Iris pigment epithelial cell (primary cell): ENCODE measurements at regions not wholly inside any gene's neighbourhood (a gene's known extent, or its start where the extent isn't known, plus 50 kb on each side); places are given as distances from the start of the nearest gene placed in this dataset.

ENCODE experiments used
- DNase-seq: peaks from one replicate; pipeline ENCODE4 v3.0.0-alpha.2; 2011; ENCODE audit warnings: low read depth

DNA sequence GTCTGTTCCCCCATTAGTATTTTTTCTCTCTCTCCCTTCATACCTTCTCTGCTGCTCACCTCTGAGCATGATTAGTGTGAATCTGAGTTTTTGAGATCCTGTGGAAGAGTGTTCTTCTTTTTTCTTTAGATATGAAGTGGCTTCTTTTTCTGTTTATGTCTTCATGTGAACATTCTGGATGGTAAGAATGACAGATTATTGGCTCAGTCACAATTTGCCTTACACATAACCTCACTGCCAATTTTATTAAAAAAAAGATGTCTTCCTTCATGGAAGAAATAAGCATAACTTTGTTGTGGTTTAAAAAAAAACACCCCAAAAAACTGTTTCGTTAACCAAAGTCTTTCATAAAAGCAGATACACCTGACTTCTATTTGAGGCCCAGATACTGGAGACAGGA, 539.1 kb downstream of the PLCL1 start:
- no peak for DNase-seq

DNA sequence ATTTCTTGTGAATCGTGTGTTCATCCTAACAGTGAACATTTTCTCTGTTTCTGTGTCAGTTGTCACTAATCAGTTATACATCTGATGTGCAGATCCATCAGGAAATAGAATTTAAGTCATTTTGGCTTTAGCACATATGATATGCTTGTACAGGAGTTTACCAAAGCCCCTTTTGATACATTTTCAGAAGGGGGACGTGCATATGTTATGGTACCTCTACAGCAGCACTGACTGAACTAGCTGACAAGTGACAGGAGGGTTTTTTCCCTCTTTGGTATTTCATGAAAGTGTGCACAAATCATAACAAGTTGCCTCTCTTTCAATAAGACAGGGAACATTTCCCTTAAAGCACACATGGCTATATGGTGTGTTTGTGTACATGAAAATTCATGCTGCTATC, 536.5 kb downstream of the PLCL1 start:
- no peak for DNase-seq

DNA sequence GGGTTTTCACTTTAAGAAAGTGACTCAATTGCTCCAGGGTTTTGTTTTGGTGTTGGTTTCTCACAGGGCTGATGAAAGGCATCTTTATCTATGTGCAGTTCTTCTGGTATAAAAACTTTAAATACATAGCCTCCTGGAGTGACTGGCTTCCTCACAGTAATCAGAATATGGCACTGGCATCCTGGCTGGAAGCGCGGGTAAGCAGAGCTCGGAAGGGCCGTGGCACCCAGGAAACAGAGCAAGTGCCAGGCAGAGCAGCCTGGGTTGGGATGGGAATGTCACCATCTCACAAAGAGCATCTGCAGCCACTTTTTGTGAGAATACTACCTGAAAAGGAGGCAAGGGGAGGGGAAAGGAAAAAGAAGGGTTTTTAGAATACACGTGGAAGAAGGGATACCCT, 534.7 kb downstream of the PLCL1 start:
- DNase-seq: no peak

DNA sequence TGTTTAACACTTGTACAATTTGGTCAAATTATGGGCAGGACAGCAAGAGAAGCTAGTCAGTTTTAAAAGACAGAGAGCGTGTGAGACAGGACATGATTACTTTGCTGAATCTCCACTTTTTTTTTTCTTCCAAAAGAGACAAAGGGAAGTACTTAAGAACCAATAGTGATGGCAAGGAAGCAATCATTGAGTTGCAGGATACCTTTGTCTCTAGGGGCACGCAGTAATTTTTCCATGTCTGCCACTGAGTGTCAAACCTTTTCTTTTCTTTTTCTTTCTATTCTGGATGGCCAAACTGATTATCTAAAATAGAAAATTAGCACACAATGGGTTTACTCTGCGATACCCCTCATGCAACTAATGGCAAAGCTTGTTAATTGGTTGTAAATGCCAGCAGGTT, 533.0 kb downstream of the PLCL1 start:
- DNase-seq: no peak

DNA sequence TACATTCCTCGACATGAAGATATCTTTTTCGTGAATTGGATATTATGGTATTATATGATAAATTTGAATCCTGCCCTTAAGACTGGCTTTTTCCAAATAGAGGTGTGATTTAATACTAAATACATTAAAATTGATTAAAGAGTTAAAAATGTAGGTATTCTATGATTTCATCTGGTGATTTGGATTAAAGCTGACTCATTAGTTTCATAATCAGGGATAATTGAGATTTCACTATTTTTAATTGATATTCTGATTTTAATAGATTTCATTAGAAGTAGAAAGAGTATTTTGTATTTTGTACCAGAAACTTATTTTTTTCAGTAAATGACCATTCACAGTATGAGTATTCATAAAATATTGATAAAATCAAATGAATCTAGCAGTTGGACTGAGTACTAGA, 524.1 kb downstream of the PLCL1 start:
- no peak for DNase-seq

DNA sequence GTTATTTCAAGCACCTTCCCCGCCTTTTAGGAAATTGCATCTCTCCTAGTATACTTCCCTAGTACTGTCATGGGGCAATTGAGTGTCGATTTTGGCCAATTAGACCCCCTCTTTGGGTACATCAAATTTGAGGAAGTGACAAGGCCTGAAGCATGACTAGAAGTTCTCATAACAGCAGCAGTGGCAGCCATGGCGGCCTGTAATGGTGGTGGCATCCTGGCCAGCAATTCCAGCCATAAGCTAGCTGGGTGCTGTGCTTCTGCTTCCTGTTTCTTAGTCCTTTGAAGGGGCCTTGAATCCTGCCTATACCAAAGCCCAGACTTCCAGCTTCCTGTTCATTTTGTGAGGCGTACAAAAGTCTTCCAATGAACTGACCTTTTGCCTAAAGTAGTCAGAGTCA, 523.1 kb downstream of the PLCL1 start:
- no peak for DNase-seq

DNA sequence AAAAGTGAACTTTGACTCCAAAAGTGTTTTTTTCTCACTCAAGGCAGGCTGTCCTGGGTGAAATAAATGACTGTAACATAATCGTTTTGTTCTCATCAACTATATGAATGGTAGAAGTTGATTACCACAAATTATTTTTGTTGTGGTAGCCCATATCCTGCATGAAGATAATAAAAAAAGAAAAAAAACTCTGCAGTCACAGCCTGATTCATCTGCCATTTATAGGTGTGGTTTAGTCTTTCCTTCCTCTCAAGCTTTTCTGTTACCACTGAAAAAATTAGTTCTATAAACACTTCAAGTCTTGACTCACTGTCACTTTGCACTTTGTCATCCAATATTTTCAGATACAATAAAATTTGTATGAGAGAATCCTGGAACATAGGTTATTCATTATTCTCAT, 522.0 kb downstream of the PLCL1 start:
- no peak for DNase-seq

DNA sequence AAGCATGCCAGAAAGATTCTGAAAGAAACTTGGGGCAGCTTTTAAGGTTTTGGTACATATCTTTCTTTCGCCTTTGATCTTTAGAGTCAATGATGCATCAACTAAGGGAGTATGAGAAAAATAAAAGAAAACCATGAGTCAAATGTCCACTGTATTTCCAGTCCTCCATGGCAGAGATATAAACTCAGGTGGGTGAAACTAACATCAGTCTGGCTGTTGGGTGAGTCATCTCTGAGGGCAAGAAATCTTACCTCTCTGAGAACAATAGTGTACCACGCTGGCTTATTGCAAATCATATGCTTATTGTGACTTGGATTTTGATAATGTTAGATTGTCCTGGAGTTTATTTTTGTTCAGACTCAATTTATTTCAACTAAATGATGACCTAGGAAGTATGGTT, 521.0 kb downstream of the PLCL1 start:
- no peak for DNase-seq

DNA sequence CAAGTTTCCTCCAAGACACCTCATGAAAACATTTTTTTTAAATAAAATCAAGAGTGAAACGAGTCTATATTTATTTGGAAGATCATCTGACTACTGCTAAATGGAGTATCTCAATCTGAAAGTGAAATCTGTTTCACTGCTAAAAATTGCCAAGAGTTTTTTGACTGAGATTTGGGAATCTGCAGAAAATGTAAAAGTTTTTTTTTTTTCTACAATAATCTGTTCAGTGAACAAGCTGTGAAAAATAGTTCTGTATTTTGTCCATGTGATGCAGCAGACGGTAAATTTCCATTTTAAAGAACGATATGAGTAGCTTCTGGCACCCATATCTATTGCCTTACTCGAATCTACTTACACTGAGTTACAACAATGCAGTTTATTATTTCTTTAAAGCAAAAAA, 519.7 kb downstream of the PLCL1 start:
- DNase-seq: no peak

DNA sequence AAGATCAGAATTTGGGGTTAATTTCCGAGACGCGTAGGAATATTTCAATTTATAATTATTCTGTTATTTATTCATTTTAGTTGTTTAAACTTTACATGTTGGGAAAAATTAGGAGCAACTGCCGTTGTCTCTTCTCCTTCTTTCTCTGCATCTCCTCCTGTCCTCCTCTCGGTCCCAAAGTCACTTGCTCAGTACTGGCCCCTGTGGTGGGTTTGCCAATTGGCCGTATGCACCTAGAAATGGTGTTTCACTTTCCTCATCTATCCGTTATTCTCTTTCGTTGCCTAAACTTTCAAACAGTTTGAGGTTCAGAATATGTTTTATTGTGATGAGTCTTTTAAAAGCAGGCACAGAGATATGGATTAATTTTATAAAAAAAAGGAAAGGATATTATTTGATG, 517.9 kb downstream of the PLCL1 start:
- no peak for DNase-seq

DNA sequence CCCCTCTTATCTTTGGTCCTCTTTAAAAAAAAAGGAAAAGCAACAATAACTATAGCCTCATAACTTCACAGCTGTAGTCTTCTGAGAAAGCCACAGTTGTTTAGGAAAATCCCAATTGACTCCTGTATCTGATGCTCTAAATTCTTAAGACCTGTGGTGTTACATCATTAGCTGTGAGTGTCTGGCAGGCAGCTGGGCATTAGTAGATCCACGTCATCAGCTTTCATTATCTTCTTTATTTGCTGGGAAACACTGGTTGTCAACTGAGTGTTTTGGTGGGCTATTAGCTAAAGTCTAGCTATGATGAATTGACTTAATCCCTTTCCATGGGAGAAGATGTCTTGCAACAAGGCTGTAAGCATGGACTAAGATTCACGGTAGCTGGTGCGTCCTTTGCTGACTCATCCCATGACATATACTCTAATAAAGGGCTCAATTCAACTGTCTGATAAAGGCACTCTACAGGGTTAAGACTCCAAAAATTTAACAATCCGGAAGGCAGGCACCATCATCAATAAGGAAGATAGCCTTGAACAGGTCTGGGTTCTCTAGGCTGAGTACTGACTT, 517.2 kb downstream of the PLCL1 start:
- DNase-seq: no peak

DNA sequence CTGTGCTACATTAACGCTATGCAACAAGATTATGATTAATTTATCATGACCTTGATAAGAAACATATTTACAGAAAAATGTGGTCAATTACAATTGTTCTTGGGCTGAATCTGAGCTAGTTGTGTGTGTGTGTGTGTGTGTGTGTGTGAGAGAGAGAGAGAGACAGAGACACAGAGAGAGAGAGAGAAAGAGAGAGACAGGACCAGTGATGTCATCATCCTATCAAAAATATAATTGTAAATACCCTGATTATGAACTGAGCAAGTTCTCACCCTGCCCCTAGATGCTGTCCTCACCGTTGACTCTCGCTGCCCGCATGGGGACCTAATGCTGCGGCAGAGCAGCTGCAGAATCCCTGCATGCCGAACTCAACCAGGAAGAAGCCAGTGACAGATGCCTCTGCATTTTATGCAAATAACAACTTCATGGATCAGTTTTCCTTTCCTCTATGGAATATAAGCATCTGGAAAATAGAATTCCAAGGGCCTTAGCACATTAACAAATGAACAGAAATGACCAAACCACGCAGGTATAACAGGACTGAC, 512.5 kb downstream of the PLCL1 start:
- no peak for DNase-seq

DNA sequence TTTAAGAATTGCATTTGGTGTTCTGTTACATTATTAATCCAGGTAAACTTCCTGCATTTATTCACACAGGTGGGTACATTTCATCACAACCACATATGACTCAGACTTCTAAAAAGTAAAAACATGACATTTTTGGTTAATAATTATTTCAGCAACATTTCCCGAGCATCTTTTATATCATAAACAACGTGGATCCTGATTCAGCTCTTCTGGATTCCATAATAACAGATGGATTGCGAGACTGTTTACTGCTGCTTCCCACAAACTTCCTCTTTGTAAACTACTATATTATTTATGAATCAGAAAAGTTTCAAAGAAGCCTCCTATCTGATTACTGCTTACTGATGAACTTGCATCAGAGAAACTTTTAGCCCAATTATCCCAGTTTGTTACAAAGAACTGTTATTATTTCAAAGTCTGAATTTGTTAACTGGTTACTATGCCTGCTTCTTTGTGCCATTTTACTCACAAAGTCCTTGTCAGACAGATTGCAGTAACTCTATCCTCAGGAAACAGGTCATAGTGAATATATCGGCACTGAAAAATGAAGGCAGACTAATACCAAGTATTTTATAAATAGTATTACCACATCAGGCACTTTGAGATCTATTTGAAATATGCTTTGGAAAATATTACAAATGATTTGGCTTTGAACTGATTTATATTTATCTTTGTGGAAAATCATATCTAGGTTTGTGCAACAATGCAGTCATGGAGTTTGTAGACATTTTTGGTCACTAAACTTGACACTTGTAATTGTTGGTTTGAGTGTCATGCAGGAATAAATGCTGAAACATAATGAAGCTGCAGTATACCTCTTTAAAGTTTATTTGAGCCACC, 511.6 kb downstream of the PLCL1 start:
- no peak for DNase-seq

DNA sequence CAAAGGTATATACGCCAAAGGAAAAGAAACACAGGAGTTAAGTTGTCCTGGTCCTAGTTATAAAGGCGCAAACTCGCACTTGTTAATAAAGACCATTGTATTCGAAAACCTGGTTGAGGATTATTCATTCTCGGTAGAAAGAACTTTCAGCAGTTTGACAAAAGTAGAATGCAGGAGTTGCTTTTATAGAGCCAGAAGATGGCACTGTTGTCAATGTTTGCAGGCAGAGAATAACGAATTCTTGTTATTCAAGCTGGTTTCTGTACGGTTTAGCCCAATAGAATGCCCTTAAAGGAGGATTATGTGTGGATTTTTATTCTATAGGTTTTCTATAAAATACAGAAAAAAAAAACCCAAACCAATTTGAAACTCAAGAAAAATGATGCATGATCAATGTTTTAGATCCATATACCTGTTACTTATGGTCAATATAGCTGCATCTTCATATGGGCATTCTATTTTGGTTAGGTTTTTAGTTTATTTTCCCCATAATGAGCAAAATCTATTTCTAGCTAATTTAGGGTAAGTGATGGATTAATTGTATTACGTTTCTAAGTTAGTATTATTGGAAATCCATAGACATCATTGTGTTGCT, 510.3 kb downstream of the PLCL1 start:
- DNase-seq: peak; percentile 67

DNA sequence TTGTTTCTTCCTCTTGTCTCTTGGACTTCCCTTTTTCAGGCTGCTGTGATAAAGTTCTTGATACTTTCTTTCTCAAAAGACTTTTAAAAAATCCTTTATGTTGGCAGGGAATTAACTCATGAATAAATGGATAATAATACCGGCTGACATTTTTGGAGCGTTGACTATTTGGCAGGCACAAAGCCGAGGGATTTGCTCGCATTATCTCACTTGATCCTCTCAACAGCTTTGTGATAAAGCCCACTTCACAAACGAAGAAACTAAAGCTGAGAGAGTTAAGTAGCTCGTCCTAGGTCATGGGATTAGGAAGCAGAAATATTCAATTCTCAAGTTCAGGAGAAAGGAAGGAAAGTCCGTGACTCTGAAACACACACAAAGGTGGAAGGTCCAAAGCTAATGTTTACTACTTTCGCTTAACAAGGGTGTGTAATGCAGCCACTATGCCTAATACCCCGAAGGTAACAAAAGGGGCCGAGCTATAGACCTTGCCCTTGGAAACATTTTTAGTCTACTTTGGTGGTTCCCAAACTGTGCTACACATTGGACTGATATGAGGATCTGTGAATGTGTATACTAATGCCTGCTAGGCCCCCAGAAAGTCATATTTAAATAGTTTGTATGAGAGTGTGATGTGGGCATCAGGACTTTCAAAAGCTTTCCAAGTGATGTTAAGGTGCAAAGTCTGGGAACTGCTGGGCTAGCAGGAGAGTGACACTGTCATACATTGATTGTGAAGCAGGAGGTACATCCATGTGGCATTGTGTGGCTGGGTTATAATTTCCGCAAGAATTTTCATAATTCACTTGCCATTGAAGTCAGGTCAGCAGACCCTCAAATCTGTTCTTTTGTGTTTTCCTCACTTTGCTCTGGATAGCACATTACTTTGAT, 508.4 kb downstream of the PLCL1 start:
- no peak for DNase-seq

DNA sequence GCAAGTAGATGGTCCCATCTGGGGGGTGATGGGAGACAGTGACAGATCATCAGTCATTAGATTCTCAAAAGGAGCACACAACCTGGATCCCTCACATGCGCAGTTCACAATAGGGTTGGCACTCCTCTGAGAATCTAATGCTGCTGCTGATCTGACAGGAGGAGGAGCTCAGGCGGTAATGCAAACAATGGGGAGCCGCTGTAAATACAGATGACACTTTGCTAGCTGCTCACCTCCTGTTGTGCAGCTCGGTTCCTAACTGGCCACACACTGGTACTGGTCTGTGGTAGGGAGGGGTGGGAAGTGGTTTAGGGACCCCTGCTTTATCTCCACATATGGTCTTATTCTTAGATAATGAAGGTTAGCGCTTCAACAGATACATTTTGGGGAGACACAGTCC, 506.6 kb downstream of the PLCL1 start:
- no peak for DNase-seq

DNA sequence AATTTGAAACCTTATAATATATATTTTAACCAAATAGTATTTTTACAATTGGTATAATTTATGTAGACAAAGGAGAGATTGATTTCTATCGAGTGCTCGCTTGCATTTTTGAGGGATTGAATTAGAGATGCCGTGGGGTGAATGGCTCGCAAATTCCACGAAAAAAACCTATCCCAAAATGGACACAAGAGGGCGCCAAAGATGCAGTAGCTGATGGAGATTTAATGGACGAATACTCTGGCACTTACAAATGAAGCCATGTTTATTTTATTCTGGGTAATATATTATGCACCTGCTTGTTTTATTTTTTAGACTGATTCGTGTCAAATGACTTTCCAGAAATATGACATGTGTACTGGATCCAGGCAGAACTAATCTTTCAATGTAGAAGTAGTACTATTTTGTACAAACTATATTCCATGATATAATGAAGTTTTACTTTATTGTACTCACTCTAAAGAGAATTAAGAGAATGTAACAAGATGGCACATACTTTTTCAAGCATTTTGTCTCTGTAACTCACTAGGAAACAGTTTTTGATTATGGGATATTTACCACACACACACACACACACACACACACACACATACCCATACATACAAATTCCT, 505.4 kb downstream of the PLCL1 start:
- DNase-seq: peak; percentile 39

DNA sequence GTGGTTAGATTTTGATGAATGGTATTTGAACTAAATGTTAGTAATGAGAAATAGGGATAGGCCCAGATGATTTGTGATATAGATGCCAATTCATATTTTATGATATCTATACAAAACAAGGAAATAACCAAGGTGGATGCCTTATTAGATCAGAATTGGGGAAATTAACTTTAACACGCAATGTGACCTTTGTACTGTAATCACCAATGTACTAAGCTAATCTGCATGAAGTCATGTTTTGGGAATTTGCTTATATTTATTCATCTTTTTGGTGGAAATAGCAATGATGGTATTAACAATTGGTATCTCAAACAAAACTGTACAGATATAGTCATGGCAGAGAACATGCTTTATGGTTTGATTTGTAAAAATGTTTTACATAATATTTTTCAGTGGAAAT, 504.7 kb downstream of the PLCL1 start:
- no peak for DNase-seq

DNA sequence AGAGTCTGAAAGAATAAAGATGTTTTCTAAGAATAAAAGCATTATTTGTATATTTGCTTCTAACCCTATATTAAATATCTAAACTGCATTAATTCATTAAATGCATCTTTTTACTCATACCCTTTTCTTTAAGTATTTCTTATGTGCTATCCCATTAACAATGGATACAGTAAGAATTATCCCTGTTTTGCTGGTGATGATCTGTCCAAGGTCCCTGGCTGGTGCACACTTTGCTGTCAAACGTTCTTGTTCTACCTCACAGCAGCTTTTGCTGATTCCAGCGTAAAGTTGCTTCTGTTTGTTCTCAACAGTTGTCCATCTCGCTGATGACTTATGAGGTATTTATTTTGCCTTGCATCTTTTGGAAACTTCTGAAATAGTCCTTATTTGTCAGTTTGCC, 504.0 kb downstream of the PLCL1 start:
- DNase-seq: no peak

DNA sequence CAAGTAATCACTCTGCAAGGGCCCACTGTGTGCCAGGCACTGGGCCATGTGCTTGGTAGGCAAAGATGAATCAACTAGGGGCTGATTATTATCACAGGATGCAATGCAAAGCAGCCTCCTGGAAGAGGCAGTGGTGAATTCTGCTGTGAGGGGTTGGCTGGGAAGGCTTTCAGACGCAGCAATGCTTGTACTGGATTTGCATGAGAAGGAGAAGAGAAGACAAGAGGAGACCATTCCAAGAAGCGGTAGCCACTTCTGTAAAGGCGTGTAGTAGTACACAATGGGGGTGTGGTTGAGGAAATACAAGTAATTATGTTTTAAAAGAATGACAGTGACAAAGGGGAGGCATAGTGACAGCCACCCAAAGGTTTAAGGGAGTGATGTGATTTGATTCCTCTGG, 502.7 kb downstream of the PLCL1 start:
- DNase-seq: no peak

DNA sequence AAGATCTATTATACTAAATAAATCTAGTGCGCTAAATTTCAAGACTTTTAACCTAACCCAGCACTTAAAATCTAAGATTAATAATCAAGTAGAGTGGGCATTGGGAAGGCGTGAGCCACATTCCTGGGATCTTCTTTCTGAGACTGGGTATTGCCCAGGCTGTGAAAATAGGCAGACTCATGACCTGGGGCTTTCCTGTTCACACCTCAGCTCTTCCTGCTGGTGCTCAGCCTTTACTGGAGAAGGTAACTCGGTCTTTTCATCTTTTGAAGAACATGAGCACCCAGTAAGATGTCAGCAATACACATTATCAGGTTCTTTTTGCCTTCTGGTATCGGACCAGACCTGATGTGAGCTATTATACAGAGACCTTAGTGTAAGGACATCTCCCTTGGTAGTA, 500.5 kb downstream of the PLCL1 start:
- DNase-seq: no peak

DNA sequence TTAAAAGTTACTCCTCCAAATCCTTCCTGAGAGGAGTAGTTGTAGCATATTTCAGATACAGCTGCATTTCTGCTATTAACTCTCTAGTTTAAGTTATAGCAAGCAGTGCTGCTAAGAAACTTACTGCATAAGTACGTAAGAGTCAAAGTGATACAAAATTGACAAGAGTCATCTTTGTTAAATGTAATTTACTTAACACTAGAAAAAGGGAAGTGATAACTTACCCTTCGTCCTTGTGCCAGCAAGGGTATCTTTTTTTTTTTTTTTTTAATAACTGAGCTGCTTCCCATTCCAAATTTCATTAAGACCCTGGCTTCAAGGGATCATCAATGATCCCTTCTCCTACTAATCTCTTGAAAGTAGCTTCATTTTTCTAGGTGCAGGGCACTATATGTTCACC, 493.0 kb downstream of the PLCL1 start:
- DNase-seq: no peak
